Endothelial cell of hepatic sinusoid (primary cell): ENCODE measurements at regions not wholly inside any gene's neighbourhood (a gene's known extent, or its start where the extent isn't known, plus 50 kb on each side); places are given as distances from the start of the nearest gene placed in this dataset.

Source experiments
- in situ Hi-C: cut with HindIII; loops from 2 replicates; pipeline ENCODE4 v1.10.0; 2017; ENCODE audit warnings: low sequenced_read_pairs

DNA sequence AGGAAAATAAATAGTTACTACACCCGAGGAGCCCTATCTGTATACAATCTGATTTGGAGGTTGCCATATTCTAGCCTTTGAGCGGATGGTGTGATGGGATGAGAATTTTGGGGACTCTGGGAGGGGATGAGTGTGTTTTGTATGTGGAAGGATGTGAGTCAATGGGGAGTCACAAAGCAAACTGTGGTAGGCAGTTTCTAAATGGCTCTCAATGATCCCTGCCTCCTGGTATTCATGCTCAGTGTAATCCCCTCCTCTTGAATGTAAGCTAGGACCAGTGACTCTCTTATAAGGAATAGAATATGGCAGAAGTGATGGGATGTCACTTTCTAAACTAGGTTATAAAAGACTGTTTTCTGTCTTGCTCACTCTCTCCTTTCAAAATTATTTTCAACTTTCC, 205.7 kb upstream of the RIOK2 start:
- in situ Hi-C loops: no loop called here

- in situ Hi-C loops: no loop called here
Observed at GRCh38 chr5:97400537-97400936, 217.5 kb upstream of the RIOK2 start.

GRCh38 chr5:97405941-97406340, 222.9 kb upstream of the RIOK2 start:
- in situ Hi-C loops: no loop called here

GRCh38 chr5:97406946-97407676, 224.1 kb upstream of the RIOK2 start:
- in situ Hi-C loops: no loop called here

GRCh38 chr5:97408331-97408730, 225.3 kb upstream of the RIOK2 start:
- in situ Hi-C loops: no loop called here

DNA sequence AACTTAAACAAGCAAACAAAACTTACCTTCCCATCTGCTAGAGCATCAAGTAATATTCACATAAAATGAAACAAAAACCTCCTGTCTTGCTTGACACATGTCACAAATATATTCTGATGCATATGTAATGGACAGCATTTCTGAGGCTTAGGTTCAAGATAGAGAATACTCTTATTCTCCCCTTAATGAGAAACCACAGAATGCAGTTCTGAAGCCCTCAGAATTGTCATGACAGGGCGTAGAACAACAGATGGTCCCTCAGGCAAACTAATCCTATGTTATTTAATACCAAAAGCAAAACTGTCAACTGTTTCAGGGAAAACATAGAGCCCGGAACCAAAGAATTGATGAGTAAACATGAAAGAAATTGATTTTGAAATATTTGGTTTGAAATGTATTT, 229.9 kb upstream of the RIOK2 start:
- in situ Hi-C loops: no loop called here

DNA sequence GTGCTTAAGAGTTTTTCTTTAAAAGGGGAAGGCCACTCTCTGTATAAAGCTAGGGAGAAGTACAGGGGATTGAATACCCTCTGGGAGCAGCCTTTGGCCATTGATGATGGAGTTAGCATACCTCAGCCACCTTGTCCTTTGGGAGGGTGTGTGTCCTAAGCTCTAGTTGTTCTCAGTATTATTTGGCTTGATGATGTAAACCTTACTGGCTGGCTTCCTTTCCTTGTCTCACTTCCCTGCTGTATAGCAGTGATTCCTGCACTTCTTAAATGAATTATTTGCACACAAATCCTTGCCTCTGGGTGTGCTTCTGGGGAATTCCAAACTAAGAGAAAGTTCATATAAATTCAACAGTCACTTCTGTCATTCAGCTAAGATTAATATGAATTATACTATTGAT, 234.9 kb upstream of the RIOK2 start:
- in situ Hi-C loops: no loop called here

DNA sequence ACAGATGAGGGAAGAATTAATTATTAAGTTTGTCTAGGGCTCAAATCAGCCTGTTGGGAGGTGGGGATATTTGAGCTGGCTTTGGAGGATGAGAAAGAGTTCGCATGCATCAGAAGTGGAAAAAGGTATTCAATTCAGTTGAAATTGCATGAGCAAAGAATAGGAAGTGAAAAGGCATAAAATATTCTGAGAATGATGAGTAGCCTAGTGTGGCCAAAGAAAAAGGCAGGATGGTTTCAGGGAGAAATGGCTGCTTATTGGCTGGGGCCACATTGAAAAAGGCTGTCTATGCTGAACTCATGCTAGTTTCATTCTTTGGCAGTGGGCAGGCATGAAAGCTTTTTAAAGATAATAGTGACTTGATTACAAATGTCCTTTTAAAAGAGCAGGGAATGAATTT, 235.4 kb upstream of the RIOK2 start:
- in situ Hi-C loops: no loop called here

GRCh38 chr5:97420646-97421045, 237.6 kb upstream of the RIOK2 start:
- in situ Hi-C loops: no loop called here

- in situ Hi-C loops: no loop called here
Observed at GRCh38 chr5:97422678-97423077, 239.6 kb upstream of the RIOK2 start.

- in situ Hi-C loops: no loop called here
Observed at GRCh38 chr5:97425511-97425910, 242.5 kb upstream of the RIOK2 start.

- in situ Hi-C loops: no loop called here
Observed at GRCh38 chr5:97427235-97427634, 244.2 kb upstream of the RIOK2 start.

GRCh38 chr5:97434021-97434420, 251.0 kb upstream of the RIOK2 start:
- in situ Hi-C loops: no loop called here

GRCh38 chr5:97436405-97436804, 253.4 kb upstream of the RIOK2 start:
- in situ Hi-C loops: no loop called here

DNA sequence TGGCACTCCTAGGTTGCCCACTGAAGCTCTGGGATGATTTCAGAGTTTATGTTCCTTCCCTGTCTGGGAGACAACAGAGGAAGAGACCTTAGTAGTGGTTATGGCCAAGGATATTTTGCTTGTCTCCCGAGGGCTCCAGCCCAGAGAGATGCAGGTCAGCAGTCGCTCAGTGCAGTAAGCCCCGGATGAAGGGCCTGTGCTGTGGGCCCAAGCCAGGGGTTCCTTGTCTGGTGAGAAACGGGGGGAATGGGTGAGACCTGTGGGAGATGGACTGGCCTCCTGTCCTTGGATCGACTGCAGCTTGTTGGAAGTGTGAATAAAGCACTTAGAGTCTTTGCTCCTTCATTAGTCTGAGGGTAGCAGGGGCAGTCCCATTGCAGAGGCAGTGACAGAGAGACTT, 260.7 kb upstream of the RIOK2 start:
- in situ Hi-C loops: no loop called here

- in situ Hi-C loops: no loop called here
Observed at GRCh38 chr5:97449172-97449571, 266.1 kb upstream of the RIOK2 start.

DNA sequence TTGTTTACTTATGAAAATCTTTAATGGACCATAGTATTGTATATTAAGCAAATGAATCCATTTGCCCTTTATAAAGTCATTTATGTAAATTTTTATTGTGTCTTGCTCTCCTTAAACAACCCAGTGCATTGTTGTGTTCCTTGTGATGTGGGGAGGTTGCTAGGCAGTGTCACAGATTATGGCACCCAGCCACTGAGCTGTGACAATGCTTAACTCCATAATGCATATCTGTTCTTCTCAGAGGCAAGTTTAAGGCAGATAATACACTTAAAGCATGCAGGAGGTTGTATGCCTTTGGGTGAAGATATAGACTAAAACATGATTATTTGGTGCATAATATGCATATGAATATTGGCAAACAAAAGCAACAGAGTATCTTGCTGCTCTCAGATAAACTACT, 269.6 kb upstream of the RIOK2 start:
- in situ Hi-C loops: no loop called here

DNA sequence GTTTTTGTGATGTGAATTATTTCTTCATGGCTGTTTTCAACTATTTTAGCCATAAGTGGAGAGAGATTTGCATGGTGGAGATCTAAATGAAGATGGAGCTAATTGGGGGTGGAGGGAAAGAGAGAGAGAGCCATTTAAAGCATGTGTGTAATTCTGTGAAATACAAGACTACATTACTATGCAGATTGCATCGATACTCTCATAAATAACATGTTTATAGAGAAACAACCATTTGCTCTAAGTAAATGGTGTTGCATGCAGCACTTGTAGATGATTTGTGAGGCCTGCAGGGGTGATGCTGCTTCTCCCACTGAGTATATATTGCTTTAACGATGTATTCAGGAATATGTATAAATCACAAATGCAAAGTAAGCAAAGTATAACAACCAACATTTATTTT, 270.2 kb upstream of the RIOK2 start:
- in situ Hi-C loops: no loop called here

- in situ Hi-C loops: no loop called here
Observed at GRCh38 chr5:97454015-97454414, 271.0 kb upstream of the RIOK2 start.

DNA sequence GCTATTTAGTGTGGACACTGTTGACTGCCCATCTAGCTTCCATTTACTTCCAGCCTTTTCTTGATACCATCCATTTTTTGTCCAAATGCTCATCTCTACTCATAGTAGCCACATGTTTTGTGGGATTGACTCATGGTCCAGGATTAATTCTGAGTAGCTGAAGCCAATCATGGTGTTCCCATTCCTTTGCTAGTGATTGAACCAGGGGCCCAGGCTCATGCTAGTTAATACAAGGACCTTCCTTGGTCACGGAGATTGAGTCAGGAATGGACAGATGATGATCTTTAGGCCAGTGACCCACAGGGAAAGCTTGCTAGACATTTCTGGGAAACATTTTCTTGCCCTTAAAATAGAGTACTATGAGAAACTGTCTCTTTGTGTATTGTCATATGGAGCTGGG, 272.9 kb upstream of the RIOK2 start:
- in situ Hi-C loops: no loop called here

- in situ Hi-C loops: no loop called here
Observed at GRCh38 chr5:97458851-97459250, 275.8 kb upstream of the RIOK2 start.

GRCh38 chr5:97471951-97472350, 288.9 kb upstream of the RIOK2 start:
- in situ Hi-C loops: no loop called here

GRCh38 chr5:97475847-97476246, 292.8 kb upstream of the RIOK2 start:
- in situ Hi-C loops: no loop called here
